ENCODE measurements at regions not wholly inside any gene's neighbourhood (a gene's known extent, or its start where the extent isn't known, plus 50 kb on each side); places are given as distances from the start of the nearest gene placed in this dataset.

GRCh38 chr21:19122356-19122755 lies 718.8 kb upstream of the TMPRSS15 start:
- Histone ChIP-seq H3K9me3 (no peaks in the 10 kb centered on the region), H3K4me3 (no peak overlapping the region), H3K27ac (no peak overlapping the region), H3K36me3 (no peaks in the 10 kb centered on the region), H3K4me1 (ENCODE audit: control insufficient read depth in 1 of 2, low read depth in 2 of 2) (no peaks in the 10 kb centered on the region), H3K27me3 (replicated peaks; ENCODE audit: insufficient read depth) (no peaks in the 10 kb centered on the region)
- DNase-seq (ENCODE audit: low spot score) (no peak), ATAC-seq (ENCODE audit: insufficient number of reproducible peaks, low FRiP score, low read depth) (no peak)
- TF ChIP-seq CTCF (IDR thresholded peaks at IDR 0.05) = no peak

- ATAC-seq (ENCODE audit: insufficient number of reproducible peaks, low FRiP score, low read depth) (no peak), DNase-seq (ENCODE audit: low spot score) (no peak)
- Histone ChIP-seq H3K27ac (no peak overlapping the region), H3K27me3 (replicated peaks; ENCODE audit: insufficient read depth) (no peaks in the 10 kb centered on the region), H3K4me1 (ENCODE audit: control insufficient read depth in 1 of 2, low read depth in 2 of 2) (no peaks in the 10 kb centered on the region), H3K36me3 (no peaks in the 10 kb centered on the region), H3K9me3 (no peaks in the 10 kb centered on the region), H3K4me3 (no peak overlapping the region)
- TF ChIP-seq CTCF (IDR thresholded peaks at IDR 0.05) = no peak
These were observed 719.5 kb upstream of the TMPRSS15 start for GRCh38 chr21:19123053-19123452.

GRCh38 chr21:19123525-19123924 lies 719.9 kb upstream of the TMPRSS15 start:
- Histone ChIP-seq H3K4me1 (ENCODE audit: control insufficient read depth in 1 of 2, low read depth in 2 of 2) (no peaks in the 10 kb centered on the region), H3K4me3 (no peak overlapping the region), H3K36me3 (no peaks in the 10 kb centered on the region), H3K27ac (no peak overlapping the region), H3K27me3 (replicated peaks; ENCODE audit: insufficient read depth) (no peaks in the 10 kb centered on the region), H3K9me3 (no peaks in the 10 kb centered on the region)
- TF ChIP-seq CTCF (IDR thresholded peaks at IDR 0.05) = no peak
- DNase-seq (ENCODE audit: low spot score) = no peak
- ATAC-seq (ENCODE audit: insufficient number of reproducible peaks, low FRiP score, low read depth) = no peak

- ATAC-seq (ENCODE audit: insufficient number of reproducible peaks, low FRiP score, low read depth) (no peak), DNase-seq (ENCODE audit: low spot score) (no peak)
- no peaks in the 10 kb centered on the region for H3K9me3 ChIP-seq
- H3K4me3 ChIP-seq = no peak overlapping the region
- no peaks in the 10 kb centered on the region for H3K4me1 ChIP-seq (ENCODE audit: control insufficient read depth in 1 of 2, low read depth in 2 of 2)
- H3K36me3 ChIP-seq = no peaks in the 10 kb centered on the region
- no peaks in the 10 kb centered on the region for H3K27me3 ChIP-seq (replicated peaks; ENCODE audit: insufficient read depth)
- H3K27ac ChIP-seq = no peak overlapping the region
- no peak for TF ChIP-seq CTCF (IDR thresholded peaks at IDR 0.05)
These were observed 721.1 kb upstream of the TMPRSS15 start for GRCh38 chr21:19124691-19125090.

- no peak for TF ChIP-seq CTCF (IDR thresholded peaks at IDR 0.05)
- ATAC-seq (ENCODE audit: insufficient number of reproducible peaks, low FRiP score, low read depth) = no peak
- no peak overlapping the region for H3K4me3 ChIP-seq
These were observed 726.9 kb upstream of the TMPRSS15 start for GRCh38 chr21:19130379-19131028.

More at GRCh38 chr21:19130379-19131028, 726.9 kb upstream of the TMPRSS15 start:
- Histone ChIP-seq H3K36me3 (no peaks in the 10 kb centered on the region), H3K27ac (no peak overlapping the region), H3K9me3 (no peaks in the 10 kb centered on the region), H3K4me1 (ENCODE audit: control insufficient read depth in 1 of 2, low read depth in 2 of 2) (no peaks in the 10 kb centered on the region), H3K27me3 (replicated peaks; ENCODE audit: insufficient read depth) (no peaks in the 10 kb centered on the region)
- no peak for DNase-seq (ENCODE audit: low spot score)
